ENCODE measurements at regions not wholly inside any gene's neighbourhood (a gene's known extent, or its start where the extent isn't known, plus 50 kb on each side); places are given as distances from the start of the nearest gene placed in this dataset.

DNA sequence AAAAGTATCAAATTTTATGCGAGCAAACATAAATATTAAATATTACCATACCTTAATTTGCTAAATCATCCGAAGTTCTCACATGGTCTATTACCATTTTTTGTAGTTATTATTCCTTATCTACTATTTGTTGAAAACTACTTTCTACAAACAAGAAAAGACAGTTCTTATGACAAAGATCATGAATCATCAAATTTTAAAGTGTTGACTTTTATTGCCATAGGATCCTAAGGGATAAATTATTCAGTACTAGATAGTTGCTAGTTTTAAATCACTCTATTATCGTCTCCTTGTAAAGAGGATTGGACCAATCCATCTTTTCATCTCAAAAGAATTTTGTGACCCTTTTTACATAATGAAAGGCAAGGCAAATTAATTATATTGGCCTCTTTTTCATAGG lies 523.6 kb upstream of the TMEFF2 start:
- TF ChIP-seq, protein P1, sequence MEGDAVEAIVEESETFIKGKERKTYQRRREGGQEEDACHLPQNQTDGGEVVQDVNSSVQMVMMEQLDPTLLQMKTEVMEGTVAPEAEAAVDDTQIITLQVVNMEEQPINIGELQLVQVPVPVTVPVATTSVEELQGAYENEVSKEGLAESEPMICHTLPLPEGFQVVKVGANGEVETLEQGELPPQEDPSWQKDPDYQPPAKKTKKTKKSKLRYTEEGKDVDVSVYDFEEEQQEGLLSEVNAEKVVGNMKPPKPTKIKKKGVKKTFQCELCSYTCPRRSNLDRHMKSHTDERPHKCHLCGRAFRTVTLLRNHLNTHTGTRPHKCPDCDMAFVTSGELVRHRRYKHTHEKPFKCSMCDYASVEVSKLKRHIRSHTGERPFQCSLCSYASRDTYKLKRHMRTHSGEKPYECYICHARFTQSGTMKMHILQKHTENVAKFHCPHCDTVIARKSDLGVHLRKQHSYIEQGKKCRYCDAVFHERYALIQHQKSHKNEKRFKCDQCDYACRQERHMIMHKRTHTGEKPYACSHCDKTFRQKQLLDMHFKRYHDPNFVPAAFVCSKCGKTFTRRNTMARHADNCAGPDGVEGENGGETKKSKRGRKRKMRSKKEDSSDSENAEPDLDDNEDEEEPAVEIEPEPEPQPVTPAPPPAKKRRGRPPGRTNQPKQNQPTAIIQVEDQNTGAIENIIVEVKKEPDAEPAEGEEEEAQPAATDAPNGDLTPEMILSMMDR (IDR thresholded peaks at IDR 0.05; ENCODE audit: control extremely low read depth in 1 of 3, insufficient read depth in 1 of 3, low read depth in 1 of 3, low read length in 3 of 3): no peak
- TF ChIP-seq, protein P2, sequence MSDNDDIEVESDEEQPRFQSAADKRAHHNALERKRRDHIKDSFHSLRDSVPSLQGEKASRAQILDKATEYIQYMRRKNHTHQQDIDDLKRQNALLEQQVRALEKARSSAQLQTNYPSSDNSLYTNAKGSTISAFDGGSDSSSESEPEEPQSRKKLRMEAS (IDR thresholded peaks at IDR 0.05): no peak
- TF ChIP-seq, protein P3, sequence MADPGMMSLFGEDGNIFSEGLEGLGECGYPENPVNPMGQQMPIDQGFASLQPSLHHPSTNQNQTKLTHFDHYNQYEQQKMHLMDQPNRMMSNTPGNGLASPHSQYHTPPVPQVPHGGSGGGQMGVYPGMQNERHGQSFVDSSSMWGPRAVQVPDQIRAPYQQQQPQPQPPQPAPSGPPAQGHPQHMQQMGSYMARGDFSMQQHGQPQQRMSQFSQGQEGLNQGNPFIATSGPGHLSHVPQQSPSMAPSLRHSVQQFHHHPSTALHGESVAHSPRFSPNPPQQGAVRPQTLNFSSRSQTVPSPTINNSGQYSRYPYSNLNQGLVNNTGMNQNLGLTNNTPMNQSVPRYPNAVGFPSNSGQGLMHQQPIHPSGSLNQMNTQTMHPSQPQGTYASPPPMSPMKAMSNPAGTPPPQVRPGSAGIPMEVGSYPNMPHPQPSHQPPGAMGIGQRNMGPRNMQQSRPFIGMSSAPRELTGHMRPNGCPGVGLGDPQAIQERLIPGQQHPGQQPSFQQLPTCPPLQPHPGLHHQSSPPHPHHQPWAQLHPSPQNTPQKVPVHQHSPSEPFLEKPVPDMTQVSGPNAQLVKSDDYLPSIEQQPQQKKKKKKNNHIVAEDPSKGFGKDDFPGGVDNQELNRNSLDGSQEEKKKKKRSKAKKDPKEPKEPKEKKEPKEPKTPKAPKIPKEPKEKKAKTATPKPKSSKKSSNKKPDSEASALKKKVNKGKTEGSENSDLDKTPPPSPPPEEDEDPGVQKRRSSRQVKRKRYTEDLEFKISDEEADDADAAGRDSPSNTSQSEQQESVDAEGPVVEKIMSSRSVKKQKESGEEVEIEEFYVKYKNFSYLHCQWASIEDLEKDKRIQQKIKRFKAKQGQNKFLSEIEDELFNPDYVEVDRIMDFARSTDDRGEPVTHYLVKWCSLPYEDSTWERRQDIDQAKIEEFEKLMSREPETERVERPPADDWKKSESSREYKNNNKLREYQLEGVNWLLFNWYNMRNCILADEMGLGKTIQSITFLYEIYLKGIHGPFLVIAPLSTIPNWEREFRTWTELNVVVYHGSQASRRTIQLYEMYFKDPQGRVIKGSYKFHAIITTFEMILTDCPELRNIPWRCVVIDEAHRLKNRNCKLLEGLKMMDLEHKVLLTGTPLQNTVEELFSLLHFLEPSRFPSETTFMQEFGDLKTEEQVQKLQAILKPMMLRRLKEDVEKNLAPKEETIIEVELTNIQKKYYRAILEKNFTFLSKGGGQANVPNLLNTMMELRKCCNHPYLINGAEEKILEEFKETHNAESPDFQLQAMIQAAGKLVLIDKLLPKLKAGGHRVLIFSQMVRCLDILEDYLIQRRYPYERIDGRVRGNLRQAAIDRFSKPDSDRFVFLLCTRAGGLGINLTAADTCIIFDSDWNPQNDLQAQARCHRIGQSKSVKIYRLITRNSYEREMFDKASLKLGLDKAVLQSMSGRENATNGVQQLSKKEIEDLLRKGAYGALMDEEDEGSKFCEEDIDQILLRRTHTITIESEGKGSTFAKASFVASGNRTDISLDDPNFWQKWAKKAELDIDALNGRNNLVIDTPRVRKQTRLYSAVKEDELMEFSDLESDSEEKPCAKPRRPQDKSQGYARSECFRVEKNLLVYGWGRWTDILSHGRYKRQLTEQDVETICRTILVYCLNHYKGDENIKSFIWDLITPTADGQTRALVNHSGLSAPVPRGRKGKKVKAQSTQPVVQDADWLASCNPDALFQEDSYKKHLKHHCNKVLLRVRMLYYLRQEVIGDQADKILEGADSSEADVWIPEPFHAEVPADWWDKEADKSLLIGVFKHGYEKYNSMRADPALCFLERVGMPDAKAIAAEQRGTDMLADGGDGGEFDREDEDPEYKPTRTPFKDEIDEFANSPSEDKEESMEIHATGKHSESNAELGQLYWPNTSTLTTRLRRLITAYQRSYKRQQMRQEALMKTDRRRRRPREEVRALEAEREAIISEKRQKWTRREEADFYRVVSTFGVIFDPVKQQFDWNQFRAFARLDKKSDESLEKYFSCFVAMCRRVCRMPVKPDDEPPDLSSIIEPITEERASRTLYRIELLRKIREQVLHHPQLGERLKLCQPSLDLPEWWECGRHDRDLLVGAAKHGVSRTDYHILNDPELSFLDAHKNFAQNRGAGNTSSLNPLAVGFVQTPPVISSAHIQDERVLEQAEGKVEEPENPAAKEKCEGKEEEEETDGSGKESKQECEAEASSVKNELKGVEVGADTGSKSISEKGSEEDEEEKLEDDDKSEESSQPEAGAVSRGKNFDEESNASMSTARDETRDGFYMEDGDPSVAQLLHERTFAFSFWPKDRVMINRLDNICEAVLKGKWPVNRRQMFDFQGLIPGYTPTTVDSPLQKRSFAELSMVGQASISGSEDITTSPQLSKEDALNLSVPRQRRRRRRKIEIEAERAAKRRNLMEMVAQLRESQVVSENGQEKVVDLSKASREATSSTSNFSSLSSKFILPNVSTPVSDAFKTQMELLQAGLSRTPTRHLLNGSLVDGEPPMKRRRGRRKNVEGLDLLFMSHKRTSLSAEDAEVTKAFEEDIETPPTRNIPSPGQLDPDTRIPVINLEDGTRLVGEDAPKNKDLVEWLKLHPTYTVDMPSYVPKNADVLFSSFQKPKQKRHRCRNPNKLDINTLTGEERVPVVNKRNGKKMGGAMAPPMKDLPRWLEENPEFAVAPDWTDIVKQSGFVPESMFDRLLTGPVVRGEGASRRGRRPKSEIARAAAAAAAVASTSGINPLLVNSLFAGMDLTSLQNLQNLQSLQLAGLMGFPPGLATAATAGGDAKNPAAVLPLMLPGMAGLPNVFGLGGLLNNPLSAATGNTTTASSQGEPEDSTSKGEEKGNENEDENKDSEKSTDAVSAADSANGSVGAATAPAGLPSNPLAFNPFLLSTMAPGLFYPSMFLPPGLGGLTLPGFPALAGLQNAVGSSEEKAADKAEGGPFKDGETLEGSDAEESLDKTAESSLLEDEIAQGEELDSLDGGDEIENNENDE (IDR thresholded peaks at IDR 0.05; ENCODE audit: insufficient replicate concordance, low read length): no peak
- TF ChIP-seq TBP (IDR thresholded peaks at IDR 0.05; ENCODE audit: low read depth, low read length) (no peak), POLR2AphosphoS5 (IDR thresholded peaks at IDR 0.05; ENCODE audit: low read depth, low read length) (no peak), CREB1 (IDR thresholded peaks at IDR 0.05) (no peak), SP2 (IDR thresholded peaks at IDR 0.05; ENCODE audit: low read length) (no peak), POU5F1 (IDR thresholded peaks at IDR 0.05; ENCODE audit: low read depth, low read length) (no peak)
- TF ChIP-seq, protein P4, sequence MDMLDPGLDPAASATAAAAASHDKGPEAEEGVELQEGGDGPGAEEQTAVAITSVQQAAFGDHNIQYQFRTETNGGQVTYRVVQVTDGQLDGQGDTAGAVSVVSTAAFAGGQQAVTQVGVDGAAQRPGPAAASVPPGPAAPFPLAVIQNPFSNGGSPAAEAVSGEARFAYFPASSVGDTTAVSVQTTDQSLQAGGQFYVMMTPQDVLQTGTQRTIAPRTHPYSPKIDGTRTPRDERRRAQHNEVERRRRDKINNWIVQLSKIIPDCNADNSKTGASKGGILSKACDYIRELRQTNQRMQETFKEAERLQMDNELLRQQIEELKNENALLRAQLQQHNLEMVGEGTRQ (IDR thresholded peaks at IDR 0.05; ENCODE audit: low read length): no peak
